PC-9 (cell line): ENCODE measurements at regions not wholly inside any gene's neighbourhood (a gene's known extent, or its start where the extent isn't known, plus 50 kb on each side); places are given as distances from the start of the nearest gene placed in this dataset.

ENCODE experiments used
- BruUV-seq: library from RNA; stranded (reverse); fragments of 400-500 nt; replicated peaks from 2 replicates; lab custom pipeline; 2021; lab: Mats Ljungman, UMichigan
- CTCF ChIA-PET: fragments of 300-600 bp; sonication (Branson Sonifier 250); formaldehyde crosslinking; loops from one replicate; lab custom pipeline; 2022; ENCODE audit warnings: antibody characterized with exemption; lab: Charles Lee
- POLR2A ChIA-PET: fragments of 300-600 bp; sonication (Branson Sonifier 250); formaldehyde crosslinking; loops from one replicate; lab custom pipeline; 2022; ENCODE audit warnings: antibody characterized with exemption; ENCODE audit not compliant: unreplicated experiment; lab: Charles Lee
- DNase-seq, 2 experiments: peaks; one replicate each; pipeline versions ENCODE4 v3.0.0 to v3.0.0-alpha.2; 2015 to 2022; ENCODE audit warnings: mixed read lengths in 1 of 2
- H2AFZ ChIP-seq: fragments of 200-600 bp; sonication (generic); 2 replicates; pipeline ENCODE4 v1.8.1; 2017; ENCODE audit warnings: antibody characterized with exemption
- H3F3A ChIP-seq: fragments of 200-600 bp; sonication (generic); 2 replicates; pipeline ENCODE4 v1.8.1; 2017; ENCODE audit warnings: antibody characterized with exemption, mild to moderate bottlenecking, low read depth; ENCODE audit not compliant: insufficient read depth
- H3K27ac ChIP-seq: fragments of 200-600 bp; sonication (generic); 2 replicates; pipeline ENCODE4 v1.6.1; 2016; ENCODE audit warnings: mixed run types
- H3K27me3 ChIP-seq: fragments of 200-600 bp; sonication (generic); 2 replicates; pipeline ENCODE4 v1.6.1; 2016; ENCODE audit warnings: low read depth, mixed run types; ENCODE audit not compliant: insufficient read depth
- H3K36me3 ChIP-seq: fragments of 200-600 bp; sonication (generic); 2 replicates; pipeline ENCODE4 v1.6.1; 2016; ENCODE audit warnings: low read depth, mixed run types
- H3K4me1 ChIP-seq: fragments of 200-600 bp; sonication (generic); replicated peaks from 2 replicates; pipeline ENCODE4 v1.6.1; 2016; ENCODE audit warnings: mixed run types; ENCODE audit not compliant: insufficient read depth
- H3K4me2 ChIP-seq: fragments of 200-600 bp; sonication (generic); 2 replicates; pipeline ENCODE4 v1.6.1; 2017; ENCODE audit warnings: mixed run types
- H3K4me3 ChIP-seq: fragments of 200-600 bp; sonication (generic); 2 replicates; pipeline ENCODE4 v1.6.1; 2016; ENCODE audit warnings: mixed run types
- H3K79me2 ChIP-seq: fragments of 200-600 bp; sonication (generic); 2 replicates; pipeline ENCODE4 v1.6.1; 2017; ENCODE audit warnings: low read depth, mixed run types
- H3K9me2 ChIP-seq: fragments of 200-600 bp; sonication (generic); 2 replicates; pipeline ENCODE4 v1.8.1; 2017; ENCODE audit warnings: mild to moderate bottlenecking; ENCODE audit not compliant: insufficient read depth
- H3K9me3 ChIP-seq: fragments of 200-600 bp; sonication (generic); 2 replicates; pipeline ENCODE4 v1.8.1; 2016; ENCODE audit warnings: low read depth; ENCODE audit not compliant: insufficient read depth
- H4K20me1 ChIP-seq: fragments of 200-600 bp; sonication (generic); 2 replicates; pipeline ENCODE4 v1.8.1; 2017; ENCODE audit not compliant: insufficient read depth
- CTCF ChIP-seq: fragments of 200-600 bp; sonication (generic); conservative IDR thresholded peaks from 2 replicates; pipeline ENCODE4 v1.6.1; 2017; ENCODE audit warnings: mixed run types, antibody characterized with exemption, mild to moderate bottlenecking, moderate library complexity
- EZH2 ChIP-seq: fragments of 200-600 bp; sonication (generic); IDR thresholded peaks from 2 replicates; pipeline ENCODE4 v1.8.0; 2017; ENCODE audit warnings: antibody characterized with exemption, low read depth
- intact Hi-C: fragments of 100-400 bp; cut with micrococcal nuclease; formaldehyde crosslinking; loops from one replicate; pipeline ENCODE4 v1.10.0; 2022; ENCODE audit not compliant: unreplicated experiment

- Histone ChIP-seq H3K9me3 (no peaks in the 10 kb centered on the region), H4K20me1 (no peaks in the 10 kb centered on the region), H3K4me1 (no peaks in the 10 kb centered on the region), H3K79me2 (no peaks in the 10 kb centered on the region), H3K36me3 (no peaks in the 10 kb centered on the region), H2AFZ (no peak overlapping the region), H3K4me2 (no peak overlapping the region), H3K27me3 (no peaks in the 10 kb centered on the region), H3K9me2 (no peaks in the 10 kb centered on the region), H3K4me3 (no peak overlapping the region), H3F3A (no peaks in the 10 kb centered on the region), H3K27ac (no peak overlapping the region)
- ChIA-PET CTCF (no interaction called here), POLR2A (no interaction called here)
- no peak for DNase-seq
- BruUV-seq: no TSS peak
- TF ChIP-seq CTCF (no peak), EZH2 (no peak)
- intact Hi-C loops: loop anchor here (2.0 to 5.0 kb wide), 3 partner anchors 191 to 739 kb away; partner anchors contain the start of gene GRPR
Measured at GRCh38 chrX:15931362-15931761, 76.7 kb upstream of the AP1S2 start.

DNA sequence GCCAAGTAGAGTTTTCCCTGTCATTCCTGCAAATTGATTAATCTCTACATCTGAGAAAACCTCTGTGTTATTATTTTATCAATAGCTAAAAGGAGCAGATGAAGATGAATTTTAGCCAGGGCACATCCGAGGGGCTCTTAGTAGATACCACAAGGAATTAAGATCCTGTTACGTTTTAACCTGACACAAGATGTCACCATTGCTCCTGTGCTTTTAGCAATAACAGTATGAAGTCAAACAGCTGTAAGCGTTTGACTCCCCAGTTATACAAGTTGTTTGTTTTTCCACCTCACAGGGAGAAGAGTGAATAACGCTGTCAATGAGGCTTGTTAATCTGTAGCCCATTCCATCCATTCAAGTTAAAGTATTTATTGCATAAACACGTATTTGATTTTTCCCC is 76.0 kb upstream of the AP1S2 start:
- Histone ChIP-seq H3K4me2 (no peak overlapping the region), H4K20me1 (no peaks in the 10 kb centered on the region), H3K27me3 (no peaks in the 10 kb centered on the region), H3K36me3 (no peaks in the 10 kb centered on the region), H2AFZ (no peak overlapping the region), H3K79me2 (no peaks in the 10 kb centered on the region), H3K4me3 (no peak overlapping the region), H3K9me3 (no peaks in the 10 kb centered on the region), H3K27ac (no peak overlapping the region), H3K9me2 (no peaks in the 10 kb centered on the region), H3F3A (no peaks in the 10 kb centered on the region), H3K4me1 (no peaks in the 10 kb centered on the region)
- POLR2A ChIA-PET: no interaction called here
- DNase-seq: no peak
- intact Hi-C loops: loop anchor here (2.0 to 5.0 kb wide), 3 partner anchors 192 to 740 kb away; partner anchors contain the start of gene GRPR
- TF ChIP-seq EZH2 (no peak), CTCF (peak; percentile 27; the same call in 1 of the 2 replicates)
- BruUV-seq: no TSS peak
- CTCF ChIA-PET: no interaction called here

- Histone ChIP-seq H4K20me1 (no peaks in the 10 kb centered on the region), H3K27ac (no peak overlapping the region), H3K4me3 (no peak overlapping the region), H3K36me3 (no peaks in the 10 kb centered on the region), H3K9me3 (no peaks in the 10 kb centered on the region), H3K27me3 (no peaks in the 10 kb centered on the region), H3K79me2 (no peaks in the 10 kb centered on the region), H2AFZ (no peak overlapping the region), H3K9me2 (no peaks in the 10 kb centered on the region), H3K4me1 (no peaks in the 10 kb centered on the region), H3F3A (no peaks in the 10 kb centered on the region), H3K4me2 (no peak overlapping the region)
- TF ChIP-seq EZH2 (no peak), CTCF (no peak)
- ChIA-PET CTCF (interaction anchor here (0.9 kb wide), 1 partner anchor 507 kb away, joined by 3 read pairs; no protein-coding TSS in a partner anchor), POLR2A (no interaction called here)
- no peak for DNase-seq
- BruUV-seq: no TSS peak
- intact Hi-C loops: no loop called here
Measured at GRCh38 chrX:15929194-15929593, 74.6 kb upstream of the AP1S2 start.
